K562 (cell line): ENCODE measurements at regions not wholly inside any gene's neighbourhood (a gene's known extent, or its start where the extent isn't known, plus 50 kb on each side); places are given as distances from the start of the nearest gene placed in this dataset.

Source experiments
- ATAC-seq: fragments of 200-7000 bp; cut with Tn5 transposase; 3 replicates; pipeline ENCODE4 v1.9.1; 2020; ENCODE audit warnings: moderate library complexity
- BruUV-seq: library from RNA; stranded (reverse); fragments of 400-500 nt; replicated peaks from 2 replicates; lab custom pipeline; 2021; lab: Mats Ljungman, UMichigan
- CTCF ChIA-PET: fragments of 300-600 bp; formaldehyde crosslinking; extraction: SDS; loops from one replicate; lab custom pipeline; 2021; ENCODE audit warnings: low intra/inter-chr PET ratio; lab: Yijun Ruan, JAX
- POLR2A ChIA-PET: fragments of 300-600, 350-650 bp; sonication (Branson Sonifier 250); formaldehyde crosslinking; extraction: SDS; loops from one replicate; lab custom pipeline; 2021; ENCODE audit warnings: antibody characterized with exemption, inconsistent platforms; lab: Yijun Ruan, JAX
- DNase-seq, 4 experiments: peaks; one replicate each; pipeline versions ENCODE4 v3.0.0 to v3.0.0-alpha.2; 2011 to 2018; ENCODE audit warnings: low spot score in 3 of 4, mixed read lengths in 3 of 4; ENCODE audit errors: extremely low read depth in 1 of 4
- FAIRE-seq: peaks from 2 replicates; lab custom pipeline; 2011; peaks lifted over from hg19 to GRCh38; lab: Jason Lieb, UNC
- H2AFZ ChIP-seq: 2 replicates; pipeline ENCODE4 v1.6.0; 2011; ENCODE audit warnings: low read depth, low read length, control low read depth, inconsistent platforms
- H3K27ac ChIP-seq: fragments of 200-600 bp; 3 replicates; pipeline ENCODE4 v1.8.0; 2011; ENCODE audit warnings: low read depth, mild to moderate bottlenecking, control low read depth, inconsistent platforms, low read length, moderate library complexity, mixed read lengths; ENCODE audit errors: extremely low read depth
- H3K27me3 ChIP-seq, 2 experiments: fragments of 300-600 bp in 1 of 2; 2 replicates in 1 of 2; 3 replicates in 1 of 2; pipeline versions ENCODE4 v1.6.0 to v1.8.0; 2011; ENCODE audit warnings: inconsistent platforms in 2 of 2, low read length in 2 of 2, mild to moderate bottlenecking in 1 of 2, mixed read lengths in 1 of 2, moderate library complexity in 1 of 2; ENCODE audit not compliant: control insufficient read depth in 2 of 2, insufficient read depth in 2 of 2
- H3K36me3 ChIP-seq: fragments of 300-600 bp; 3 replicates; pipeline ENCODE4 v1.8.0; 2011; ENCODE audit warnings: mild to moderate bottlenecking, low read length, inconsistent platforms; ENCODE audit not compliant: control insufficient read depth, insufficient read depth
- H3K4me1 ChIP-seq, 2 experiments: fragments of 200-600 bp in 1 of 2; replicated peaks in 1 of 2; 2 replicates in 1 of 2; 3 replicates in 1 of 2; pipeline versions ENCODE4 v1.5.1 to v1.8.0; 2011; ENCODE audit warnings: inconsistent platforms in 2 of 2, low read length in 2 of 2, mild to moderate bottlenecking in 1 of 2, mixed read lengths in 1 of 2, moderate library complexity in 1 of 2; ENCODE audit not compliant: control insufficient read depth in 2 of 2, insufficient read depth in 2 of 2
- H3K4me2 ChIP-seq: 2 replicates; pipeline ENCODE4 v1.6.1; 2011; ENCODE audit warnings: low read length, control low read depth, inconsistent platforms, mixed read lengths; ENCODE audit not compliant: insufficient read depth
- H3K4me3 ChIP-seq: fragments of 200-600 bp; sonication (generic), shearing (Covaris generic); 2 replicates; pipeline ENCODE4 v1.5.1; 2016; ENCODE audit warnings: control low read depth, inconsistent platforms
- H3K79me2 ChIP-seq: fragments of 200-600 bp; 3 replicates; pipeline ENCODE4 v1.8.0; 2011; ENCODE audit warnings: low read length, inconsistent platforms; ENCODE audit not compliant: control insufficient read depth, insufficient read depth
- H3K9ac ChIP-seq, 2 experiments: 2 replicates each; pipeline versions ENCODE4 v1.6.0 to v1.6.1; 2011; ENCODE audit warnings: low read depth in 2 of 2, low read length in 2 of 2, control low read depth in 1 of 2, inconsistent platforms in 1 of 2, mild to moderate bottlenecking in 1 of 2, mixed read lengths in 1 of 2; ENCODE audit not compliant: insufficient read depth in 1 of 2
- H3K9me1 ChIP-seq: one replicate; pipeline ENCODE4 v1.6.0; 2011; ENCODE audit warnings: inconsistent platforms, mild to moderate bottlenecking, low read length, moderate library complexity; ENCODE audit not compliant: control insufficient read depth, insufficient read depth
- H3K9me3 ChIP-seq: replicated peaks from 2 replicates; pipeline ENCODE4 v1.5.1; 2011; ENCODE audit warnings: low read depth, low read length, inconsistent platforms; ENCODE audit not compliant: control insufficient read depth, insufficient read depth
- H4K20me1 ChIP-seq: replicated peaks from 2 replicates; pipeline ENCODE4 v1.6.1; 2011; ENCODE audit warnings: low read length, inconsistent platforms, mixed read lengths; ENCODE audit not compliant: control insufficient read depth, insufficient read depth
- CREB3 ChIP-seq: fragments of 450-650 bp; conservative IDR thresholded peaks from 2 replicates; pipeline ENCODE4 v1.6.1; 2016; ENCODE audit warnings: missing genetic modification characterization, low read depth, mild to moderate bottlenecking, missing compliant biosample characterization, moderate library complexity
- ESRRA ChIP-seq: fragments of 450-650 bp; IDR thresholded peaks from 2 replicates; pipeline ENCODE4 v1.6.1; 2014; ENCODE audit warnings: low read depth, mild to moderate bottlenecking, moderate library complexity, borderline replicate concordance
- NCOR1 ChIP-seq: fragments of 450-650 bp; IDR thresholded peaks from 2 replicates; pipeline ENCODE4 v1.6.1; 2016; ENCODE audit warnings: mild to moderate bottlenecking, moderate library complexity
- SMARCB1 ChIP-seq: IDR thresholded peaks from 2 replicates; pipeline ENCODE4 v1.6.1; 2011; ENCODE audit warnings: improper control_type of control experiment, low read depth; ENCODE audit not compliant: insufficient read length
- ZBTB17 ChIP-seq: fragments of 450-650 bp; formaldehyde crosslinking; IDR thresholded peaks from 2 replicates; pipeline ENCODE4 v1.4.0; 2020; ENCODE audit warnings: mild to moderate bottlenecking
- ZFP1 ChIP-seq: fragments of 450-650 bp; formaldehyde crosslinking; IDR thresholded peaks from 2 replicates; pipeline ENCODE4 v1.4.0; 2020; ENCODE audit warnings: mild to moderate bottlenecking, mixed read lengths
- ZNF175 ChIP-seq: fragments of 200-800 bp; sonication (Bioruptor generic); IDR thresholded peaks from 2 replicates; pipeline ENCODE4 v1.6.1; 2016; ENCODE audit warnings: low read depth, mild to moderate bottlenecking, missing genetic modification characterization, missing compliant biosample characterization
- ZNF408 ChIP-seq: fragments of 250-450 bp; sonication (Bioruptor Pico); IDR thresholded peaks from 2 replicates; pipeline ENCODE4 v1.4.0; 2020; ENCODE audit warnings: low read depth, mild to moderate bottlenecking, moderate library complexity
- ZNF609 ChIP-seq: sonication (generic); formaldehyde crosslinking; IDR thresholded peaks from 2 replicates; pipeline ENCODE4 v1.8.1; 2023; ENCODE audit warnings: missing genetic modification reagents, mild to moderate bottlenecking, borderline replicate concordance
- WGBS: fragments of 100-300 bp; shearing (Covaris generic); methylation state at CpG from one replicate; pipeline ENCODE4 v1.1.6; 2016; ENCODE audit warnings: low coverage, mixed read lengths; ENCODE audit not compliant: insufficient coverage; ENCODE audit errors: missing lambda C conversion rate; 5-methylcytosine and 5-hydroxymethylcytosine counted together
- in situ Hi-C: fragments of 300-500 bp; cut with MboI; formaldehyde crosslinking; loops from 4 replicates; pipeline ENCODE4 v1.15.0; 2018; ENCODE audit warnings: inconsistent platforms, mixed read lengths
- intact Hi-C: fragments of 100-400 bp; cut with micrococcal nuclease; formaldehyde crosslinking; loops from 2 replicates; pipeline ENCODE4 v1.14.2; 2022
- TF ChIP-seq, protein P1 (sequence below): fragments of 450-650 bp; IDR thresholded peaks from 2 replicates; pipeline ENCODE4 v1.6.1; 2016; ENCODE audit warnings: missing biosample characterization, missing genetic modification characterization
- TF ChIP-seq, protein P2 (sequence below): fragments of 450-650 bp; formaldehyde crosslinking; conservative IDR thresholded peaks from 2 replicates; pipeline ENCODE4 v1.4.0; 2022; ENCODE audit warnings: mild to moderate bottlenecking, missing genetic modification characterization

DNA sequence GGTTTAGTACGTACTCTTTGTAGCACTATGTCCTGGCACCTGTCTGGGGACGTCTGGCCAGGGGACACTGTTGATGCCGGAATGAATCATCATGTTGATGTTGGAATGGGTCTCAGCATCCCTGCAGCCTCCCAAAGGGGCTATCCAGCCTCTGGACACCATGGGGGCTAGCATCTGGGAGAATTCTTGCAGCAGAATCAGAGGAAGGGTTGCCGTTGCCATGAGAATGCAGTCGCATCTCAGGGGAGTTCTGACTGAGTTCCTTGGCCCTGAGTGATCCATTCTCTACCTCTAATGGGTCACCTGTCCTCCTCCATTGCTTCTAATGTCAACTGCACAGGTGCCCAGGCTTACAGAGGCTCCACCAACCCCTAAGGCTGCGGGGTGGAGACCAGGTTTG is 129.1 kb downstream of the UQCRFS1 start:
- no peaks in the 10 kb centered on the region for H3K79me2 ChIP-seq
- DNase-seq (no peak), ATAC-seq (no peak), FAIRE-seq (no peak)
- intact Hi-C loops = no loop called here
- BruUV-seq = no TSS peak
- H3K4me3 ChIP-seq = no peak overlapping the region
- WGBS = 2% methylated on average over 6 of the region's 6 CpGs
- POLR2A ChIA-PET = interaction anchor here (1.1 kb wide), 1 partner anchor 10 kb away, joined by 3 read pairs; no protein-coding TSS in a partner anchor
- H3K9me1 ChIP-seq = no peaks in the 10 kb centered on the region
- H3K9ac ChIP-seq = no peak overlapping the region
- no peak overlapping the region for H2AFZ ChIP-seq
- H3K9me3 ChIP-seq = no peaks in the 10 kb centered on the region
- H3K27me3 ChIP-seq = peaks cover 19 to 39% of the 10 kb centered on the region in 2 experiments
- no peaks in the 10 kb centered on the region for H4K20me1 ChIP-seq
- CTCF ChIA-PET = no interaction called here
- no peaks in the 10 kb centered on the region for H3K36me3 ChIP-seq
- in situ Hi-C loops = no loop called here
- no peak for TF ChIP-seq ZFP1
- TF ChIP-seq, protein P1, sequence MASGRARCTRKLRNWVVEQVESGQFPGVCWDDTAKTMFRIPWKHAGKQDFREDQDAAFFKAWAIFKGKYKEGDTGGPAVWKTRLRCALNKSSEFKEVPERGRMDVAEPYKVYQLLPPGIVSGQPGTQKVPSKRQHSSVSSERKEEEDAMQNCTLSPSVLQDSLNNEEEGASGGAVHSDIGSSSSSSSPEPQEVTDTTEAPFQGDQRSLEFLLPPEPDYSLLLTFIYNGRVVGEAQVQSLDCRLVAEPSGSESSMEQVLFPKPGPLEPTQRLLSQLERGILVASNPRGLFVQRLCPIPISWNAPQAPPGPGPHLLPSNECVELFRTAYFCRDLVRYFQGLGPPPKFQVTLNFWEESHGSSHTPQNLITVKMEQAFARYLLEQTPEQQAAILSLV (tag) = no peak
- no peak for TF ChIP-seq SMARCB1
- no peak for TF ChIP-seq ZNF175 (CRISPR knock-in tag)
- TF ChIP-seq ESRRA = no peak
- no peak for TF ChIP-seq ZNF609 (CRISPR knock-in tag)
- no peak for TF ChIP-seq NCOR1
- TF ChIP-seq, protein P2, sequence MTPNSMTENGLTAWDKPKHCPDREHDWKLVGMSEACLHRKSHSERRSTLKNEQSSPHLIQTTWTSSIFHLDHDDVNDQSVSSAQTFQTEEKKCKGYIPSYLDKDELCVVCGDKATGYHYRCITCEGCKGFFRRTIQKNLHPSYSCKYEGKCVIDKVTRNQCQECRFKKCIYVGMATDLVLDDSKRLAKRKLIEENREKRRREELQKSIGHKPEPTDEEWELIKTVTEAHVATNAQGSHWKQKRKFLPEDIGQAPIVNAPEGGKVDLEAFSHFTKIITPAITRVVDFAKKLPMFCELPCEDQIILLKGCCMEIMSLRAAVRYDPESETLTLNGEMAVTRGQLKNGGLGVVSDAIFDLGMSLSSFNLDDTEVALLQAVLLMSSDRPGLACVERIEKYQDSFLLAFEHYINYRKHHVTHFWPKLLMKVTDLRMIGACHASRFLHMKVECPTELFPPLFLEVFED = no peak
- TF ChIP-seq ZNF408 (CRISPR knock-in tag) = no peak
- no peak for TF ChIP-seq ZBTB17 (CRISPR knock-in tag)
- TF ChIP-seq CREB3 (tag) = no peak
- H3K4me2 ChIP-seq = no peak overlapping the region
- H3K27ac ChIP-seq = no peak overlapping the region
- H3K4me1 ChIP-seq = no peaks in the 10 kb centered on the region; a peak in 1 of 5 replicates
